MM.1S (cell line): ENCODE measurements at regions not wholly inside any gene's neighbourhood (a gene's known extent, or its start where the extent isn't known, plus 50 kb on each side); places are given as distances from the start of the nearest gene placed in this dataset.

Experiments
- EZH2 ChIP-seq: fragments of 300-600 bp; sonication (generic); optimal IDR thresholded peaks from 2 replicates; pipeline ENCODE3; 2017; ENCODE audit warnings: low read depth, mild to moderate bottlenecking, antibody characterized with exemption, low read length, mixed read lengths
- EZH2phosphoT487 ChIP-seq: fragments of 300-600 bp; sonication (generic); IDR thresholded peaks from 2 replicates; pipeline ENCODE4 v1.6.1; 2018; ENCODE audit warnings: antibody characterized with exemption, low read length
- TF ChIP-seq, protein P1 (sequence below): fragments of 300-600 bp; sonication (generic); IDR thresholded peaks from 2 replicates; pipeline ENCODE4 v1.5.1; 2016; ENCODE audit warnings: antibody characterized with exemption, low read length, mixed read lengths

DNA sequence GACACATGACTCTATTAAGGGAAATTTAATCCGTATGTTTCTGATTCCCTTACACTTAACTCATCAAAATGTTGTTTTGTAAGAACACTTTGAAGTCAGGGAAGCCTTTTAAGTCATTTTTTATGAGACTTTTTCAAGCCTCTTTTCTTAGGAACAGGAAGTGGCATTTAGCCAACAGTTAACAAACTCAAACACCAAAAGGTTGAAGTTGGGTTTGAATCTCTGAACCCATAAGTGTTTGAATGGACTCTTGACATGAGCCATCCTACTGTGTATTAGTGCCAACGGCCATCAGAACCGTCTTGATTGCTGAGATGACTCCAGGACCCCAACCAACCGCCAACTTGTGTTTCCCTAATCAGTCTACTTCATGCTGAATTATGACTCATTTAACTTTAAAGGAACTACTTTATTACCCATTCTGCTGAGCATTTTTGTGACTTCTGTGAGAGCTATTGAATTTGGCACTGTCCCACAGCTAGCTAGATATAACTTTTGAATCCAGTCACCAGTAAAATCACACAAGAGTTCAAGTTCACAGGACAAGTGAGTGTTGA is 209.1 kb upstream of the FAT1 start:
- TF ChIP-seq, protein P1, sequence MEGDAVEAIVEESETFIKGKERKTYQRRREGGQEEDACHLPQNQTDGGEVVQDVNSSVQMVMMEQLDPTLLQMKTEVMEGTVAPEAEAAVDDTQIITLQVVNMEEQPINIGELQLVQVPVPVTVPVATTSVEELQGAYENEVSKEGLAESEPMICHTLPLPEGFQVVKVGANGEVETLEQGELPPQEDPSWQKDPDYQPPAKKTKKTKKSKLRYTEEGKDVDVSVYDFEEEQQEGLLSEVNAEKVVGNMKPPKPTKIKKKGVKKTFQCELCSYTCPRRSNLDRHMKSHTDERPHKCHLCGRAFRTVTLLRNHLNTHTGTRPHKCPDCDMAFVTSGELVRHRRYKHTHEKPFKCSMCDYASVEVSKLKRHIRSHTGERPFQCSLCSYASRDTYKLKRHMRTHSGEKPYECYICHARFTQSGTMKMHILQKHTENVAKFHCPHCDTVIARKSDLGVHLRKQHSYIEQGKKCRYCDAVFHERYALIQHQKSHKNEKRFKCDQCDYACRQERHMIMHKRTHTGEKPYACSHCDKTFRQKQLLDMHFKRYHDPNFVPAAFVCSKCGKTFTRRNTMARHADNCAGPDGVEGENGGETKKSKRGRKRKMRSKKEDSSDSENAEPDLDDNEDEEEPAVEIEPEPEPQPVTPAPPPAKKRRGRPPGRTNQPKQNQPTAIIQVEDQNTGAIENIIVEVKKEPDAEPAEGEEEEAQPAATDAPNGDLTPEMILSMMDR: no peak
- TF ChIP-seq EZH2phosphoT487: no peak
- TF ChIP-seq EZH2: no peak
